Gastroesophageal sphincter (tissue), 4 donors: ENCODE measurements at regions not wholly inside any gene's neighbourhood (a gene's known extent, or its start where the extent isn't known, plus 50 kb on each side); places are given as distances from the start of the nearest gene placed in this dataset.

Source experiments
- ATAC-seq: fragments of 150-250 bp; one replicate; pipeline ENCODE4 v1.9.1; 2016; ENCODE audit warnings: mild to moderate bottlenecking, moderate library complexity
- H3K27ac ChIP-seq, 4 donors: fragments of 200-600 bp; sonication (generic) in 3 of 4; 1 replicate in 3 of 4; 2 replicates in 1 of 4; pipeline ENCODE4 v1.5.1; 2016 to 2019
- H3K27me3 ChIP-seq: fragments of 200-600 bp; sonication (generic); one replicate; pipeline ENCODE4 v1.5.1; 2019
- H3K36me3 ChIP-seq, 2 donors: fragments of 200-600 bp; sonication (generic); one replicate each; pipeline ENCODE4 v1.5.1; 2019; ENCODE audit warnings: control low read depth in 1 of 2
- H3K4me1 ChIP-seq, 3 donors: fragments of 200-600 bp; sonication (generic); 1 replicate in 2 of 3; 2 replicates in 1 of 3; pipeline ENCODE4 v1.5.1; 2016 to 2019; ENCODE audit warnings: control low read depth in 2 of 3
- H3K4me3 ChIP-seq, 2 donors: fragments of 200-600 bp; sonication (generic); one replicate each; pipeline ENCODE4 v1.5.1; 2019; ENCODE audit warnings: mild to moderate bottlenecking in 1 of 2, moderate library complexity in 1 of 2
- H3K9me3 ChIP-seq, 3 donors: fragments of 200-600 bp; sonication (generic); one replicate each; pipeline ENCODE4 v1.5.1; 2017 to 2019; ENCODE audit warnings: control low read depth in 2 of 3
- EP300 ChIP-seq: sonication (generic); formaldehyde crosslinking; IDR thresholded peaks from one replicate; pipeline ENCODE4 v1.6.1; 2017; ENCODE audit warnings: antibody characterized with exemption, mild to moderate bottlenecking
- POLR2A ChIP-seq, 2 donors: fragments of 450-650 bp; IDR thresholded peaks; one replicate each; pipeline ENCODE4 v1.6.1; 2017; ENCODE audit warnings: antibody characterized with exemption in 2 of 2, mild to moderate bottlenecking in 2 of 2, moderate library complexity in 1 of 2
- POLR2AphosphoS5 ChIP-seq: sonication (generic); formaldehyde crosslinking; IDR thresholded peaks from one replicate; pipeline ENCODE4 v1.6.1; 2017; ENCODE audit warnings: antibody characterized with exemption
- WGBS, 2 donors: methylation state at CpG; one replicate each; pipeline ENCODE4 v1.1.5; 2018; ENCODE audit warnings: low coverage in 1 of 2; 5-methylcytosine and 5-hydroxymethylcytosine counted together
- TF ChIP-seq, protein P1 (sequence below), 4 experiments: fragments of 200-600 bp in 2 of 4; fragments of 450-650 bp in 2 of 4; sonication (generic) in 1 of 4; IDR thresholded peaks; one replicate each; pipeline ENCODE4 v1.5.1; 2017 to 2019; ENCODE audit warnings: antibody characterized with exemption in 4 of 4, mild to moderate bottlenecking in 2 of 4, moderate library complexity in 2 of 4

DNA sequence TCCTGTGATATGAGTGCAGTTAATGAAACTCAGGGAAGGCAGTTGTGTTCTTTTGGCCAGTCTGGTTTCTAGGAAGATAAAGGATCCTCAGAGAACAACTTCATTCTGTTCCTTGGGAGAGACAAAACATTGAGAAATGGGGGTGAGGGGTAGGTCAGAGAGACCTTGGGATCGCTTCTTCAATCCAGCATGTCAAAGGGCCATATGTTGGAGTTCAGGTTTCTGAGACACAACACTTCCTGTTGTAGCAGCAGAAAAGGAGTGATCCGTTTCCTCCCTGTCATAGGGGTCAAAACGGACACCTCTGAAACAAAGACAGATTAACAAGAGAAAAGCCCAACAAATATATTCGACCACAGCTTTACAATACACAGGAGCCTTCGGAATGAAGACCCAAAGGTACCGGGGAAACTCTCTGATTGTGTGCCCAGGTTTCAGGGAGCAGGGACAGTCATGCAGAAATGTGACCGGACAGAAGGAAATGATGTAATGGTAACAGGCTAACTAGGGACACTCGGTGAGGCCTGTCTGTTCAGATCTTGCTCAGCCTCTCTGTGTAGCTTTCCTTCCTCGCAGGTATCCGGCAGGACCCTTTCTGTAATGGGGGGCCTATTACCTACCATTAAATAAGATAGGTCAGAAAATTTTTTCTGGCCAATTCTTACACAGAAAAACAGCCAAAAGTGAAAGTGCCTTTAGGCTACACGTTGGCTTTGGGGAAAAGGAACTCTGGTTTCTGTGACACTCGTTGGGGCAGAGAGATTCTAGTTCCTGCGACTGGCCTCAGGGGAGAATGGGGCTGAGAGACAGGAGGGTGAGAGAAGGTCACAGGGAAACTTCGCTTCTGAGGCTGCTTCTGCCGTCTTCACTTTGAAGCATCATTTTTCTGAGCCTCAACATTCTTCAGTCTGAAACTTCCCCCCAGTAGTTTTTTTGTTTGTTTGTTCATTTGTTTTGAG is 103.3 kb upstream of the TLR3 start:
- Histone ChIP-seq H3K27me3 (no peaks in the 10 kb centered on the region), H3K4me1 (no peaks in the 10 kb centered on the region), H3K9me3 (peaks cover 0 to 9% (median 0%) of the 10 kb centered on the region in 3 donors), H3K4me3 (no peak overlapping the region), H3K36me3 (no peaks in the 10 kb centered on the region), H3K27ac (peak overlapping the region in 2 of 4 donors; percentile 36 to 61)
- no peak for ATAC-seq
- WGBS, 2 donors: 66 to 77% methylated on average over 11 to 14 of the region's 15 CpGs
- no peak for TF ChIP-seq EP300
- TF ChIP-seq POLR2AphosphoS5: no peak
- TF ChIP-seq, protein P1, sequence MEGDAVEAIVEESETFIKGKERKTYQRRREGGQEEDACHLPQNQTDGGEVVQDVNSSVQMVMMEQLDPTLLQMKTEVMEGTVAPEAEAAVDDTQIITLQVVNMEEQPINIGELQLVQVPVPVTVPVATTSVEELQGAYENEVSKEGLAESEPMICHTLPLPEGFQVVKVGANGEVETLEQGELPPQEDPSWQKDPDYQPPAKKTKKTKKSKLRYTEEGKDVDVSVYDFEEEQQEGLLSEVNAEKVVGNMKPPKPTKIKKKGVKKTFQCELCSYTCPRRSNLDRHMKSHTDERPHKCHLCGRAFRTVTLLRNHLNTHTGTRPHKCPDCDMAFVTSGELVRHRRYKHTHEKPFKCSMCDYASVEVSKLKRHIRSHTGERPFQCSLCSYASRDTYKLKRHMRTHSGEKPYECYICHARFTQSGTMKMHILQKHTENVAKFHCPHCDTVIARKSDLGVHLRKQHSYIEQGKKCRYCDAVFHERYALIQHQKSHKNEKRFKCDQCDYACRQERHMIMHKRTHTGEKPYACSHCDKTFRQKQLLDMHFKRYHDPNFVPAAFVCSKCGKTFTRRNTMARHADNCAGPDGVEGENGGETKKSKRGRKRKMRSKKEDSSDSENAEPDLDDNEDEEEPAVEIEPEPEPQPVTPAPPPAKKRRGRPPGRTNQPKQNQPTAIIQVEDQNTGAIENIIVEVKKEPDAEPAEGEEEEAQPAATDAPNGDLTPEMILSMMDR (IDR thresholded peaks at IDR 0.05): no peak
- TF ChIP-seq POLR2A (IDR thresholded peaks at IDR 0.05): no peak

DNA sequence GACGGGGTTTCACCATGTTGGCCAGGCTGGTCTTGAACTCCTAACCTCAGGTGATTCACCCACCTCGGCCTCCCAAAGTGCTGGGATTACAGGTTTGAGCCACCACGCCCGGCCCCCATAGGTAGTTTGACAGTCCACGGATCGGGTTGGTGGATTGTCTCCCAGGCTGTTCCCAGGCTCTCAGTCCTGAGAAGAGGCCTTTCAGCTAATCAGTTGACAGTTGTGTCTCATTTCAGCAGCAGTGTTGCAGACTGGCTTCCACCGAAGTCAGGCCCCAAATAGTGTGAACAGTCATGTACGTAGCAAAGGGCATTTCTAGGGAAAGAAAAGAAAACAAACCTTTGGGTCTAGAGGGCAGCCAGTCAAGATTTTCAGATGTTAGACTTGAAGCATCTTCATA is 102.4 kb upstream of the TLR3 start:
- 79 to 87% methylated on average over 3 of the region's 8 CpGs for WGBS, 2 donors
- Histone ChIP-seq H3K27ac (peak overlapping the region in 1 of 4 donors; percentile 61), H3K9me3 (peaks cover 0 to 9% (median 0%) of the 10 kb centered on the region in 3 donors), H3K4me3 (no peak overlapping the region), H3K4me1 (no peaks in the 10 kb centered on the region), H3K27me3 (no peaks in the 10 kb centered on the region), H3K36me3 (no peaks in the 10 kb centered on the region)
- no peak for ATAC-seq
- no peak for TF ChIP-seq POLR2AphosphoS5
- no peak for TF ChIP-seq EP300
- TF ChIP-seq POLR2A (IDR thresholded peaks at IDR 0.05): no peak
- TF ChIP-seq, protein P1 (IDR thresholded peaks at IDR 0.05): no peak

DNA sequence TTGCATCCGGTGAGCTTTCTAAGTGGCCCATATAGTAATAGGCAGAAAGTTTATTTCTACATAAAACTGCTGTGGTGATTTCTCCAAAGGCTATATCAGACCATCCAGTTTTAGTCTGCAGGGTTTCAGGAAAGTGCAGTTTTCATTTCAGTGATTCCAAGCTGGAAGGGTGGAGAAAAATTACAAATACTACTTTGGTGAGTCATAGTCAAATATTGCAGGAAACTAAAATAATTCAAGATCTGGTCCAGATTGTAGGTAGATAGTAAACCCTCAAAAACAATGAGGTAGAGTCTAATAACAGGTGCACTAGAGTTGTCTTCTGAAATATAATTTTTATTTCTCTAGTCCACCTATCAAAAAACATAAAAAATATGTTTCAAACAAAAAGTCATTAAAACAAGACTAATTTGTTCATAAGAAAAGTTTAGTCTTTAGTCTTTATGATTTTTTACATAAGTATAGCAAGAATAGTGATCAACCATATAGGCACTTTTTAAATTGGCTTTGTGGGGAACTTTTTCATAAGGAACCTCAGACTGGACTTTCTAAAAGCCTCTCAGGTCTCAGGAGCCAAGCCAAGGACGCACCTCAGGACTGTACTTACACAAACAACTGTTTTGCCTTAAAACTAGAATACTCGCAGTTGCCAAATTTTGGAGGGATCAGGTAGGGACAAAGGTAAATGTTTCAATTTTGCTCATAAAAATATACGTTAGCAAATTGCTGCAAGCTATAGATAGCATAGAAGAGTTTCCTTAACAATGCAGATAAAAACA is 101.8 kb upstream of the TLR3 start:
- Histone ChIP-seq H3K4me3 (no peak overlapping the region), H3K36me3 (no peaks in the 10 kb centered on the region), H3K9me3 (peaks cover 0 to 9% (median 0%) of the 10 kb centered on the region in 3 donors), H3K4me1 (no peaks in the 10 kb centered on the region), H3K27ac (peak overlapping the region in 1 of 4 donors; percentile 61), H3K27me3 (no peaks in the 10 kb centered on the region)
- ATAC-seq: peak; percentile 28
- TF ChIP-seq EP300: no peak
- no peak for TF ChIP-seq POLR2AphosphoS5
- no peak for TF ChIP-seq POLR2A (IDR thresholded peaks at IDR 0.05)
- TF ChIP-seq, protein P1 (IDR thresholded peaks at IDR 0.05): no peak
- WGBS, 2 donors: 87 to 91% methylated on average over 4 of the region's 4 CpGs

DNA sequence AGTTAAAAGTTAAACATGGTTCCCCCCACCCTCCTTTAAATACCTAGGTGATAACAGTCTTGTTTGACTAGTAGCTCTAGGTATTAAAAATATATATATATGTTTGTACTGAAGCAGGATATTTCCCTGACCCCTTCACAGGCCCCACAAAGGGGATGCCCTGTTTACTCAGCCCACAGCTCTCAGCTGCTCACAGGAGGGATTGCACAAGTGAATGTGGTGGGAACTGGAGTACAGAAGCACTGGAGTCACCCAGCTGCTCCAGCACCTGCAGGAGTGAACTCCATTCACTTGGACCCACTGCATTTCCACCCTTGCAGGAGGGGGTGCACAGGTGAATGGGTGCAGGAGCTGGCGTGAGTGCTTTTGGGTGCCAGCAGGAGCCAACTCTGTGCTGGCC is 99.3 kb upstream of the TLR3 start:
- H3K36me3 ChIP-seq: no peaks in the 10 kb centered on the region
- no CpG with 5 or more reads among the region's 1 CpG for WGBS, 2 donors
- H3K4me3 ChIP-seq: no peak overlapping the region
- no peak for TF ChIP-seq POLR2AphosphoS5
- TF ChIP-seq, protein P1 (IDR thresholded peaks at IDR 0.05): no peak
- no peak for TF ChIP-seq EP300
- no peak for TF ChIP-seq POLR2A (IDR thresholded peaks at IDR 0.05)
- no peak for ATAC-seq
- H3K9me3 ChIP-seq: peaks cover 0 to 9% (median 0%) of the 10 kb centered on the region in 3 donors
- H3K4me1 ChIP-seq: no peaks in the 10 kb centered on the region
- H3K27ac ChIP-seq: no peak overlapping the region
- no peaks in the 10 kb centered on the region for H3K27me3 ChIP-seq
